Endothelial cell of umbilical vein (primary cell): ENCODE measurements at regions not wholly inside any gene's neighbourhood (a gene's known extent, or its start where the extent isn't known, plus 50 kb on each side); places are given as distances from the start of the nearest gene placed in this dataset.

Experiments
- BruUV-seq: library from RNA; stranded (reverse); fragments of 400-500 nt; replicated peaks from 2 replicates; lab custom pipeline; 2021; lab: Mats Ljungman, UMichigan
- CTCF ChIA-PET: fragments of 300-600, 350-600 bp; sonication (Branson Sonifier 250); formaldehyde crosslinking; loops from one replicate; lab custom pipeline; 2021; ENCODE audit warnings: antibody characterized with exemption, inconsistent platforms; lab: Charles Lee
- POLR2A ChIA-PET: fragments of 300-600, 350-600 bp; sonication (Branson Sonifier 250); formaldehyde crosslinking; loops from one replicate; lab custom pipeline; 2021; ENCODE audit warnings: antibody characterized with exemption, inconsistent platforms; lab: Charles Lee
- DNase-seq: peaks from one replicate; pipeline ENCODE4 v3.0.0-alpha.2; 2011; ENCODE audit warnings: low read depth, low spot score
- FAIRE-seq: peaks from 2 replicates; lab custom pipeline; 2011; peaks lifted over from hg19 to GRCh38; lab: Jason Lieb, UNC
- H2AFZ ChIP-seq: 2 replicates; pipeline ENCODE4 v1.6.0; 2012; ENCODE audit warnings: low read depth, low read length, control low read depth, inconsistent platforms
- H3K27ac ChIP-seq: 2 replicates; pipeline ENCODE4 v1.5.1; 2011; ENCODE audit warnings: low read depth, mild to moderate bottlenecking, control low read depth, low read length, moderate library complexity; ENCODE audit not compliant: insufficient read depth
- H3K27me3 ChIP-seq, 2 experiments: 2 replicates each; pipeline versions ENCODE4 v1.6.0 to v1.6.1; 2011; ENCODE audit warnings: low read length in 2 of 2, mixed read lengths in 1 of 2; ENCODE audit not compliant: control insufficient read depth in 2 of 2, insufficient read depth in 2 of 2
- H3K36me3 ChIP-seq, 2 experiments: 2 replicates in 1 of 2; 3 replicates in 1 of 2; pipeline ENCODE4 v1.5.1; 2011; ENCODE audit warnings: low read length in 2 of 2, mild to moderate bottlenecking in 1 of 2, moderate library complexity in 1 of 2; ENCODE audit not compliant: control insufficient read depth in 2 of 2, insufficient read depth in 2 of 2; ENCODE audit errors: extremely low read depth in 1 of 2
- H3K4me1 ChIP-seq: 3 replicates; pipeline ENCODE4 v1.5.1; 2011; ENCODE audit warnings: mild to moderate bottlenecking, low read length; ENCODE audit not compliant: control insufficient read depth, insufficient read depth; ENCODE audit errors: extremely low read depth
- H3K4me2 ChIP-seq: 2 replicates; pipeline ENCODE4 v1.6.1; 2011; ENCODE audit warnings: low read length, control low read depth, mixed read lengths; ENCODE audit not compliant: insufficient read depth
- H3K4me3 ChIP-seq, 3 experiments: fragments of 200-600 bp in 1 of 3; sonication (generic), shearing (Covaris generic) in 1 of 3; replicated peaks in 1 of 3; 2 replicates each; pipeline ENCODE4 v1.5.1; 2011 to 2016; ENCODE audit warnings: control low read depth in 3 of 3, low read length in 3 of 3, mild to moderate bottlenecking in 2 of 3, inconsistent platforms in 1 of 3, low read depth in 1 of 3, moderate library complexity in 1 of 3; ENCODE audit not compliant: insufficient read depth in 1 of 3
- H3K79me2 ChIP-seq: 2 replicates; pipeline ENCODE4 v1.6.0; 2012; ENCODE audit warnings: low read length, inconsistent platforms; ENCODE audit not compliant: control insufficient read depth, insufficient read depth
- H3K9ac ChIP-seq: replicated peaks from 2 replicates; pipeline ENCODE3; 2011; ENCODE audit warnings: low read length, control low read depth; ENCODE audit not compliant: insufficient read depth; ENCODE audit errors: extremely low read depth
- H3K9me1 ChIP-seq: replicated peaks from 3 replicates; pipeline ENCODE4 v1.6.0; 2011; ENCODE audit warnings: mild to moderate bottlenecking, low read length; ENCODE audit not compliant: control insufficient read depth, insufficient read depth; ENCODE audit errors: extremely low read depth
- H3K9me3 ChIP-seq: replicated peaks from 2 replicates; pipeline ENCODE4 v1.5.1; 2012; ENCODE audit warnings: low read length, inconsistent platforms; ENCODE audit not compliant: control insufficient read depth, insufficient read depth
- H4K20me1 ChIP-seq: replicated peaks from 2 replicates; pipeline ENCODE3; 2011; ENCODE audit warnings: mild to moderate bottlenecking, low read length; ENCODE audit not compliant: control insufficient read depth, insufficient read depth; ENCODE audit errors: extremely low read depth
- JUN ChIP-seq: IDR thresholded peaks from 2 replicates; pipeline ENCODE4 v1.6.1; 2011; ENCODE audit warnings: borderline replicate concordance, low read depth; ENCODE audit not compliant: insufficient read length, insufficient read depth
- MYC ChIP-seq: IDR thresholded peaks from one replicate; pipeline ENCODE4 v1.6.1; 2011; ENCODE audit warnings: mild to moderate bottlenecking, low read depth, low read length
- dilution Hi-C: fragments of 300-500 bp; cut with MboI; formaldehyde crosslinking; loops from one replicate; pipeline ENCODE4 v1.15.0; 2019; ENCODE audit warnings: low sequenced_read_pairs; ENCODE audit not compliant: extremely low pct_ligation_motif_present
- intact Hi-C: fragments of 100-400 bp; cut with micrococcal nuclease; formaldehyde crosslinking; loops from one replicate; pipeline ENCODE4 v1.10.0; 2022
- TF ChIP-seq, protein P1 (sequence below): IDR thresholded peaks from 2 replicates; pipeline ENCODE4 v1.6.1; 2011; ENCODE audit not compliant: insufficient read depth, insufficient read length

DNA sequence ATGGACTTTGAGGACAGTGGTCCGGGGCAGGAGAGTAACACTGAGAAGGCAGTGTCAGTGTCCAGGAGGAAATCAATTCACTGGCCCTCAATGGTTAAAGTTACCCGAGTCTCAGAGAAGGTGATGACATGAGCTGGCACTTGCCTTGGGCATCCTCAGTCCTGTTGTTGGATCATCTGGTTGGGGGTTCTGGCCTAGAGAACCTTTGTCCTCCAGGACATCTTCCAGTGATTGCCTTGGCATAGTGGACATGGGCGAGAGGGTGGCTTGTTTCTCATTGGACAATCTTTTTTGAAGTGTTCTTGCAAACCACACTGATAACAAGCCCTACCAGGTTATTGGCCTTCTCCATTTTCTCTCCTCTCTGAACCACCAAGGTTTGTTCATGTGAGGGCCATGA is 83.4 kb upstream of the TERB2 start:
- Histone ChIP-seq H4K20me1 (no peaks in the 10 kb centered on the region), H3K27ac (no peak overlapping the region), H3K9me3 (no peaks in the 10 kb centered on the region), H3K4me1 (no peaks in the 10 kb centered on the region), H3K9ac (no peak overlapping the region), H3K9me1 (no peaks in the 10 kb centered on the region), H3K79me2 (no peaks in the 10 kb centered on the region), H3K4me3 (no peak overlapping the region), H3K36me3 (no peaks in the 10 kb centered on the region), H3K27me3 (no peaks in the 10 kb centered on the region), H3K4me2 (no peak overlapping the region), H2AFZ (no peak overlapping the region)
- FAIRE-seq (no peak), DNase-seq (no peak)
- CTCF ChIA-PET = no interaction called here
- TF ChIP-seq, protein P1, sequence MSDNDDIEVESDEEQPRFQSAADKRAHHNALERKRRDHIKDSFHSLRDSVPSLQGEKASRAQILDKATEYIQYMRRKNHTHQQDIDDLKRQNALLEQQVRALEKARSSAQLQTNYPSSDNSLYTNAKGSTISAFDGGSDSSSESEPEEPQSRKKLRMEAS = no peak
- no peak for TF ChIP-seq MYC
- intact Hi-C loops (no loop called here), dilution Hi-C loops (no loop called here)
- no TSS peak for BruUV-seq
- POLR2A ChIA-PET = no interaction called here

DNA sequence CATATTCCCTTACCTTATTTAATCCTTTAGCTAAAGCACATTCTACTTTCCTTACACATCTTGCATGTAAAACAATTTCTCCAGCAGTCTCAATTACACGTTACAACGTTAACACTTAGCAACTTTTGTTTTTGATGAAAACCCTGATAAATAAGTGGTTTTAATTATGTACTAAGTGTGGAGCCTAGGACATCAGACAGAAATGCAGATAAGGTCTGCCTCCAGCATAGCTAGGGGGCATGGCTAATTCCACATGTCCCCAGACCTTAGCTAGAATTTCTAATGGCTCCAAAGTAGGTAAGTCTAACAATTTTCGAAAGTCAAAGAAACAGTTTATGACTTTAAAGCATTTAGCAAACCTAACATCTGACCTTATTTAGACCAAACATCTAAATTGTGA is 77.4 kb upstream of the TERB2 start:
- dilution Hi-C loops (no loop called here), intact Hi-C loops (no loop called here)
- POLR2A ChIA-PET = no interaction called here
- Histone ChIP-seq H2AFZ (no peak overlapping the region), H3K9me3 (no peaks in the 10 kb centered on the region), H3K9me1 (no peaks in the 10 kb centered on the region), H3K27me3 (peaks cover 2 to 4% of the 10 kb centered on the region in 2 experiments), H3K79me2 (no peaks in the 10 kb centered on the region), H4K20me1 (no peaks in the 10 kb centered on the region), H3K27ac (no peak overlapping the region), H3K4me2 (no peak overlapping the region), H3K36me3 (no peaks in the 10 kb centered on the region), H3K4me1 (no peaks in the 10 kb centered on the region), H3K4me3 (no peak overlapping the region), H3K9ac (no peak overlapping the region)
- FAIRE-seq = no peak
- TF ChIP-seq JUN = no peak
- CTCF ChIA-PET = no interaction called here
- no peak for DNase-seq
- BruUV-seq = no TSS peak
